ENCODE measurements at regions not wholly inside any gene's neighbourhood (a gene's known extent, or its start where the extent isn't known, plus 50 kb on each side); places are given as distances from the start of the nearest gene placed in this dataset.
"Not testable (repeated sequence)": the region's sequence is repeated elsewhere in the genome, so short reads cannot be mapped to it uniquely, and the experiment has no call there.

DNA sequence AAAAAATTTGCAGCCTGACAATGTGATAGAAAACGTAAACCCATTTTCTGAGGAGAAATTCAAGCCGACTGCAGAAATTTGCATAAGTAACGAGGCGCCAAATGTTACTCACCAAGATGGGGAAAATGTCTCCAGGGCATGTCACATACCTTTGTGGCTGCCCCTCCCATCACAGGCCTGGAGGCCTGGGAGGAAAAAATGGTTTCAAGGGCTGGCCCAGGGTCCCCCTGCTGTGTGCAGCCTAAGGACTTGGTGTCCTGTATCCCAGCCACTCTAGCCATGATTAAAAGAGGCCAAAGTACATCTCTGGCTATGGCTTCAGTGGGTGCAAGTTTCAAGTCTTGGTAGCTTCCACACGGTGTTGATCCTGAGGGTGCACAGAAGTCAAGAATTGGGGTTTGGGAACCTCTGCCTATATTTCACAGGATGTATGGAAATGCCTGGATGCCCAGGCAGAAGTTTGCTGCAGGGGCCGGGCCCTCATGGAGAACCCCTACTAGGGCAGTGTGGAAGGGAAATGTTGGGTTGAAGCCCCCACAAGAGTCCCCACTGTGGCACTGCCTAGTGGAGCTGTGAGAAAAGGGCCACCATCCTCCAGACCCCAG lies 1842.3 kb downstream of the PCDH9 start:
- Mint-ChIP-seq H3K36me3 (ENCODE audit: low read depth) (no peaks in the 10 kb centered on the region), H3K4me3 (no peak overlapping the region), H3K27ac (no peak overlapping the region), H3K4me1 (no peaks in the 10 kb centered on the region), H3K27me3 (no peaks in the 10 kb centered on the region)
- ATAC-seq (no peak), DNase-seq (no peak)
- no peaks in the 10 kb centered on the region for H3K9me3 ChIP-seq (ENCODE audit: control insufficient read depth, low read length, poor library complexity, severe bottlenecking)

GRCh38 chr13:65378943-65379519 lies 1851.1 kb downstream of the PCDH9 start:
- Mint-ChIP-seq H3K4me3 (no peak overlapping the region), H3K27me3 (no peaks in the 10 kb centered on the region), H3K36me3 (ENCODE audit: low read depth) (no peaks in the 10 kb centered on the region), H3K27ac (no peak overlapping the region), H3K4me1 (no peaks in the 10 kb centered on the region)
- H3K9me3 ChIP-seq (ENCODE audit: control insufficient read depth, low read length, poor library complexity, severe bottlenecking) = peaks cover 3% of the 10 kb centered on the region
- ATAC-seq (no peak), DNase-seq (no peak)

DNA sequence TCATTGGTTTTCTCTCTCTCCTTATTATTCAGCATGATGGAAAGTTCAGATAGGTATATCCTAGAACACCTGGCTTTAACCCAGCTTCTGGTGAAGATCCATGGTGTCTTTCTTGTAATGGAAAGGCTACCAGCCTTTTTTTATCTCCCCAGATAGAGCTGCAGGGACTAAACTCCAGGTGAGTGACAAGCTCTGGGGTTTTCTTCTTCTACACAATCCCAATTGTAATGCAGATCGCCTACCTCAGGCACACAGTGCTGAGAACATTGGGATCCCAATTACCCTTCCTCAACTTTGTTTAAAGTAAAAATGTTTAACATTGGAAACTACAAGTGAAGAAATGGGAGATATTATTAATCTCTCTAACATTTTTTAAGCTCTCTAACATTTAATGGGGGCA lies 1851.7 kb downstream of the PCDH9 start:
- H3K4me1 Mint-ChIP-seq = no peaks in the 10 kb centered on the region
- ATAC-seq (no peak), DNase-seq (no peak)
- H3K27me3 Mint-ChIP-seq = no peaks in the 10 kb centered on the region
- no peaks in the 10 kb centered on the region for H3K36me3 Mint-ChIP-seq (ENCODE audit: low read depth)
- H3K9me3 ChIP-seq (ENCODE audit: control insufficient read depth, low read length, poor library complexity, severe bottlenecking) = peaks cover 3% of the 10 kb centered on the region
- H3K4me3 Mint-ChIP-seq = no peak overlapping the region
- no peak overlapping the region for H3K27ac Mint-ChIP-seq

DNA sequence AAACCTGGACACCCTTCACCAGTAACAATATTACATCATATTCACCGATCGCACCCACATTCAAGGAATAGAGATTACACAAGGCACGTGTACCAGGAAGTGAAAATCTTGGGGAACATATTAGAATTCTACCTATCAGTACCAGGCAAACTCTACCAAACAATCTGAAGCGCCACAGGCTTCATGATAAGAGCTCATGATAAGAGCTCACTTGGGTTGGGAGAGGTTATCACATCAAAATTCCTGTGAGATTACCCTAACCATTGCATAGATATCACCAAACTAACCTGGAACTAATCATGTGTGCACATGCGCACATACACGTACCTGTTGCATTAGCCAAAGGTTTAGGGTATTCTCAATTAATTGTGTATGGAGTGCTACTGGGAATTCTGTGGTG lies 1861.3 kb downstream of the PCDH9 start:
- no peaks in the 10 kb centered on the region for H3K27me3 Mint-ChIP-seq
- H3K27ac Mint-ChIP-seq = no peak overlapping the region
- no peaks in the 10 kb centered on the region for H3K9me3 ChIP-seq (ENCODE audit: control insufficient read depth, low read length, poor library complexity, severe bottlenecking)
- no peaks in the 10 kb centered on the region for H3K36me3 Mint-ChIP-seq (ENCODE audit: low read depth)
- no peaks in the 10 kb centered on the region for H3K4me1 Mint-ChIP-seq
- no peak for ATAC-seq
- DNase-seq = no peak
- no peak overlapping the region for H3K4me3 Mint-ChIP-seq

GRCh38 chr13:65353951-65354350 lies 1876.2 kb downstream of the PCDH9 start:
- Mint-ChIP-seq H3K4me1 (no peaks in the 10 kb centered on the region), H3K27ac (no peak overlapping the region), H3K36me3 (ENCODE audit: low read depth) (no peaks in the 10 kb centered on the region), H3K4me3 (no peak overlapping the region), H3K27me3 (no peaks in the 10 kb centered on the region)
- no peaks in the 10 kb centered on the region for H3K9me3 ChIP-seq (ENCODE audit: control insufficient read depth, low read length, poor library complexity, severe bottlenecking)
- no peak for DNase-seq
- no peak for ATAC-seq

- H3K36me3 Mint-ChIP-seq (ENCODE audit: low read depth); H3K4me3 Mint-ChIP-seq; H3K4me1 Mint-ChIP-seq; H3K27ac Mint-ChIP-seq; ATAC-seq; H3K9me3 ChIP-seq (ENCODE audit: control insufficient read depth, low read length, poor library complexity, severe bottlenecking); DNase-seq; H3K27me3 Mint-ChIP-seq: not testable (repeated sequence)
Measured at GRCh38 chr13:65353150-65353549, 1877.0 kb downstream of the PCDH9 start.

GRCh38 chr13:65347420-65348030 lies 1882.6 kb downstream of the PCDH9 start:
- H3K4me3 Mint-ChIP-seq = no peak overlapping the region
- no peaks in the 10 kb centered on the region for H3K27me3 Mint-ChIP-seq
- H3K4me1 Mint-ChIP-seq = no peaks in the 10 kb centered on the region
- no peaks in the 10 kb centered on the region for H3K9me3 ChIP-seq (ENCODE audit: control insufficient read depth, low read length, poor library complexity, severe bottlenecking)
- H3K36me3 Mint-ChIP-seq (ENCODE audit: low read depth) = no peaks in the 10 kb centered on the region
- no peak for ATAC-seq
- DNase-seq = no peak
- H3K27ac Mint-ChIP-seq = no peak overlapping the region

DNA sequence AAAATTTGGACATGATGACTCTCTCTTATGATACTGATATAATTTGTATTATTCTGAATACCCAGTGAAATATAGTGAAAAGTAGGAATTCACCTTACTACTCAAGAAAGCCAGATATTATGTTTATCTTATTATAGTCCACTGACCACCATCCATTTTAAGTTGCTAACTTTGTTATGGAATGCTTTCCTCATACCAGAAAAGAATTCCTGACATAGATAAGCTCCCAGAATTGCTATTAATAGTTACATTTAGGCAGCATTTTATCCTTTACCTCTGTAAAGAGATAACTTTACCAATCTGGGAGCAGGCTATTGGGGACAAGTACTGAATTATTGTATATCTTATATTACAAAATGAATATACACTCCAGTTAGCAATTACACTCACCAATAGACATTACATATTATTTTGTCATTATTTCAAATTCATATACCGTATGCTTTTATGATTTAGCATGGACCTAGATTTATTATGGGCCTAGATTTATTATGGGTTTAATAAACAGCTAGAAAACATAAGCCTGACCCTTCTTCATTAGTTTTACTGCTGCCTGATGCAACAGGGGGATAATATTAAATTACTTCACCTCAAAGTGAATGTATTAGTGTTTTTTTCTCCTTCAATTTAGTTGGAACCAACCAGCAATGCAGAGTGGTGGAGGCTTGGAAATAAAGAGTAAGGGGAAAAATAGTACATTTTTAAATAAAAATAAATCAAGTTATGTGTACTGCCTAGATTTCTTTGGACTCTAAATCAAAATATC lies 1886.1 kb downstream of the PCDH9 start:
- Mint-ChIP-seq H3K4me1 (no peaks in the 10 kb centered on the region), H3K27me3 (no peaks in the 10 kb centered on the region), H3K36me3 (ENCODE audit: low read depth) (no peaks in the 10 kb centered on the region), H3K27ac (no peak overlapping the region), H3K4me3 (no peak overlapping the region)
- DNase-seq (no peak), ATAC-seq (no peak)
- no peaks in the 10 kb centered on the region for H3K9me3 ChIP-seq (ENCODE audit: control insufficient read depth, low read length, poor library complexity, severe bottlenecking)

- no peak for ATAC-seq
- no peaks in the 10 kb centered on the region for H3K27me3 Mint-ChIP-seq
- H3K9me3 ChIP-seq (ENCODE audit: control insufficient read depth, low read length, poor library complexity, severe bottlenecking) = no peaks in the 10 kb centered on the region
- H3K27ac Mint-ChIP-seq = no peak overlapping the region
- H3K4me1 Mint-ChIP-seq = no peaks in the 10 kb centered on the region
- DNase-seq = no peak
- H3K4me3 Mint-ChIP-seq = no peak overlapping the region
- no peaks in the 10 kb centered on the region for H3K36me3 Mint-ChIP-seq (ENCODE audit: low read depth)
Measured at GRCh38 chr13:65342541-65343337, 1887.4 kb downstream of the PCDH9 start.

GRCh38 chr13:65339241-65339640 lies 1890.9 kb downstream of the PCDH9 start:
- DNase-seq = no peak
- H3K9me3 ChIP-seq (ENCODE audit: control insufficient read depth, low read length, poor library complexity, severe bottlenecking) = no peaks in the 10 kb centered on the region
- no peak for ATAC-seq
- Mint-ChIP-seq H3K27ac (no peak overlapping the region), H3K4me3 (no peak overlapping the region), H3K36me3 (ENCODE audit: low read depth) (no peaks in the 10 kb centered on the region), H3K4me1 (no peaks in the 10 kb centered on the region), H3K27me3 (no peaks in the 10 kb centered on the region)

DNA sequence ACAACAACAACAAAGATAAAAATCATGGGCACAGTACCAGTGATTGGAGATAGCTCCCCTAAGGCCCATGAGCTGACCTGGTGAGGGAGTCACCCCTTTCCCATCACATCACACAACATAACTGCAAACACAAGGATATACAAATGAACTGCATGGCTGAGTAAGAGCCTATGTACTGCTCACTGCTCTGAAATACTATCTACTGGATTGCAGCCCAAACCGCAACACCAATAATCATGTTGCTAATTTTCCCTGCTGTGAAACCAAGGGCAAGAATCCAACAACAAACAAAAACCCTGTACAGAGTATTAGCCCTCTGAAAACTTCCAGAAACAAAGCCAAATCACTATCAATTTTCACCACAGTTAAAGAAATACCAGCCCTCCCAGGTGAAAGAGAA lies 1893.2 kb downstream of the PCDH9 start:
- Mint-ChIP-seq H3K4me1 (no peaks in the 10 kb centered on the region), H3K27ac (no peak overlapping the region), H3K36me3 (ENCODE audit: low read depth) (no peaks in the 10 kb centered on the region), H3K4me3 (no peak overlapping the region), H3K27me3 (no peaks in the 10 kb centered on the region)
- ATAC-seq (no peak), DNase-seq (no peak)
- H3K9me3 ChIP-seq (ENCODE audit: control insufficient read depth, low read length, poor library complexity, severe bottlenecking) = no peaks in the 10 kb centered on the region

GRCh38 chr13:65336087-65336749 lies 1893.9 kb downstream of the PCDH9 start:
- no peak overlapping the region for H3K27ac Mint-ChIP-seq
- DNase-seq (no peak), ATAC-seq (no peak)
- no peak overlapping the region for H3K4me3 Mint-ChIP-seq
- no peaks in the 10 kb centered on the region for H3K27me3 Mint-ChIP-seq
- H3K4me1 Mint-ChIP-seq = no peaks in the 10 kb centered on the region
- no peaks in the 10 kb centered on the region for H3K9me3 ChIP-seq (ENCODE audit: control insufficient read depth, low read length, poor library complexity, severe bottlenecking)
- H3K36me3 Mint-ChIP-seq (ENCODE audit: low read depth) = no peaks in the 10 kb centered on the region

DNA sequence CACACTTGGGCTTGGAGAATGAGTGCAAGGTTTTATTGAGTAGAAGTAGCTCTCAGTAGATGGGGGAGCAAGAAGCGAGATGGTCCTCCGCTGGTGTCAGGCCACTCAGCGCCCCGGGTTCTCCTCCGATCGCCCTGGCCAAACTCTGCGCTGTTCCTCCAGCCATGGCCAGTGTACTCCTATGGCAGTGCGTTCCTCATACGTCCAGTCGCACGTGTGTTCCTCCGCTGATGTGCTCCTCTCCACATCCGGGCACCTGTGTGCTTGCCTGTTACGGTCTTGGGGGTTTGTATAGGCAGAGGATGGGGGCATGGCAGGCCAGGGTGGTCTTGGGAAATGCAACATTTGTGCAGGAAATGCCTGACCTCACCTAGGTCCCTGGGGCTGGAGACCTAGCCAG lies 1899.4 kb downstream of the PCDH9 start:
- Mint-ChIP-seq H3K36me3 (ENCODE audit: low read depth) (no peaks in the 10 kb centered on the region), H3K27ac (no peak overlapping the region), H3K4me3 (no peak overlapping the region), H3K4me1 (no peaks in the 10 kb centered on the region), H3K27me3 (no peaks in the 10 kb centered on the region)
- no peaks in the 10 kb centered on the region for H3K9me3 ChIP-seq (ENCODE audit: control insufficient read depth, low read length, poor library complexity, severe bottlenecking)
- DNase-seq (no peak), ATAC-seq (no peak)

Measured in T-helper 17 cell (primary cell).